HUES64 (cell line): ENCODE measurements at regions not wholly inside any gene's neighbourhood (a gene's known extent, or its start where the extent isn't known, plus 50 kb on each side); places are given as distances from the start of the nearest gene placed in this dataset.
"Not testable (repeated sequence)": the region's sequence is repeated elsewhere in the genome, so short reads cannot be mapped to it uniquely, and the experiment has no call there.

ENCODE experiments used
- H3K27ac ChIP-seq: 2 replicates; pipeline ENCODE4 v1.7.0; 2013; ENCODE audit warnings: low read depth, low read length, inconsistent platforms
- H3K27me3 ChIP-seq: 2 replicates; pipeline ENCODE4 v1.6.1; 2013; ENCODE audit warnings: mild to moderate bottlenecking, low read length; ENCODE audit not compliant: insufficient read depth
- H3K36me3 ChIP-seq: 2 replicates; pipeline ENCODE4 v1.6.1; 2013; ENCODE audit warnings: mild to moderate bottlenecking, low read length; ENCODE audit not compliant: insufficient read depth
- H3K4me1 ChIP-seq: 2 replicates; pipeline ENCODE4 v1.6.1; 2013; ENCODE audit warnings: mild to moderate bottlenecking, low read length, moderate library complexity; ENCODE audit not compliant: insufficient read depth
- H3K4me3 ChIP-seq: 2 replicates; pipeline ENCODE4 v1.5.1; 2013; ENCODE audit warnings: mild to moderate bottlenecking, low read length, moderate library complexity
- H3K9ac ChIP-seq: 2 replicates; pipeline ENCODE4 v1.6.1; 2013; ENCODE audit warnings: mild to moderate bottlenecking, low read depth, low read length
- H3K9me3 ChIP-seq: 2 replicates; pipeline ENCODE4 v1.6.1; 2013; ENCODE audit warnings: low read depth, low read length; ENCODE audit not compliant: insufficient read depth
- WGBS: fragments of 150-250, 120-280 bp; methylation state at CpG from one replicate; pipeline ENCODE4 v1.1.7; 2013; ENCODE audit warnings: missing lambda C conversion rate; 5-methylcytosine and 5-hydroxymethylcytosine counted together

GRCh38 chr20:53672484-53673129, 79.0 kb upstream of the ZNF217 start:
- H3K36me3 ChIP-seq, result no peaks in the 10 kb centered on the region
- H3K9ac ChIP-seq, result no peak overlapping the region
- no peak overlapping the region for H3K4me3 ChIP-seq
- WGBS, result 94% methylated on average over 8 of the region's 10 CpGs
- no peaks in the 10 kb centered on the region for H3K27me3 ChIP-seq
- H3K27ac ChIP-seq, result no peak overlapping the region
- no peaks in the 10 kb centered on the region for H3K9me3 ChIP-seq
- H3K4me1 ChIP-seq, result peaks cover 5% of the 10 kb centered on the region; the same call in 1 of the 2 replicates

GRCh38 chr20:53671370-53671769, 77.7 kb upstream of the ZNF217 start:
- no peaks in the 10 kb centered on the region for H3K36me3 ChIP-seq
- no peaks in the 10 kb centered on the region for H3K27me3 ChIP-seq
- WGBS, result 95% methylated on average over 2 of the region's 2 CpGs
- H3K9me3 ChIP-seq, result no peaks in the 10 kb centered on the region
- no peak overlapping the region for H3K4me3 ChIP-seq
- no peaks in the 10 kb centered on the region for H3K4me1 ChIP-seq
- H3K27ac ChIP-seq, result no peak overlapping the region
- H3K9ac ChIP-seq, result no peak overlapping the region

GRCh38 chr20:53669517-53670313, 76.1 kb upstream of the ZNF217 start:
- H3K4me1 ChIP-seq, H3K27ac ChIP-seq, H3K36me3 ChIP-seq, H3K4me3 ChIP-seq, H3K27me3 ChIP-seq, H3K9me3 ChIP-seq, H3K9ac ChIP-seq: not testable (repeated sequence)
- WGBS, result 94% methylated on average over 16 of the region's 16 CpGs

- Histone ChIP-seq H3K4me1 (no peaks in the 10 kb centered on the region), H3K36me3 (no peaks in the 10 kb centered on the region), H3K27ac (no peak overlapping the region), H3K9ac (no peak overlapping the region), H3K9me3 (no peaks in the 10 kb centered on the region), H3K4me3 (no peak overlapping the region), H3K27me3 (no peaks in the 10 kb centered on the region)
- WGBS, result 90% methylated on average over 9 of the region's 9 CpGs
Measured at GRCh38 chr20:53668992-53669391, 75.4 kb upstream of the ZNF217 start.

- Histone ChIP-seq H3K9ac (no peak overlapping the region), H3K4me1 (peaks cover 2% of the 10 kb centered on the region), H3K27ac (no peak overlapping the region), H3K4me3 (no peak overlapping the region), H3K27me3 (no peaks in the 10 kb centered on the region), H3K36me3 (no peaks in the 10 kb centered on the region), H3K9me3 (no peaks in the 10 kb centered on the region)
- WGBS, result 95% methylated on average over 6 of the region's 6 CpGs
Measured at GRCh38 chr20:53666144-53666543, 72.5 kb upstream of the ZNF217 start.

- H3K9ac ChIP-seq, result no peak overlapping the region
- no peaks in the 10 kb centered on the region for H3K27me3 ChIP-seq
- WGBS, result 96% methylated on average over 4 of the region's 4 CpGs
- no peaks in the 10 kb centered on the region for H3K9me3 ChIP-seq
- no peak overlapping the region for H3K4me3 ChIP-seq
- no peak overlapping the region for H3K27ac ChIP-seq
- H3K36me3 ChIP-seq, result no peaks in the 10 kb centered on the region
- peaks cover 12% of the 10 kb centered on the region for H3K4me1 ChIP-seq
Measured at GRCh38 chr20:53664121-53664520, 70.5 kb upstream of the ZNF217 start.

GRCh38 chr20:53663521-53663920, 69.9 kb upstream of the ZNF217 start:
- WGBS, result 91% methylated on average over 5 of the region's 5 CpGs

GRCh38 chr20:53662595-53662994, 69.0 kb upstream of the ZNF217 start:
- peaks cover 23% of the 10 kb centered on the region for H3K4me1 ChIP-seq
- H3K9me3 ChIP-seq, result no peaks in the 10 kb centered on the region
- H3K9ac ChIP-seq, result no peak overlapping the region
- no peaks in the 10 kb centered on the region for H3K27me3 ChIP-seq
- 86% methylated on average over 3 of the region's 3 CpGs for WGBS
- no peaks in the 10 kb centered on the region for H3K36me3 ChIP-seq
- no peak overlapping the region for H3K4me3 ChIP-seq
- no peak overlapping the region for H3K27ac ChIP-seq

More at GRCh38 chr20:53663521-53663920, 69.9 kb upstream of the ZNF217 start:
- not testable (repeated sequence) for H3K4me3 ChIP-seq, H3K9ac ChIP-seq, H3K27ac ChIP-seq, H3K9me3 ChIP-seq, H3K36me3 ChIP-seq, H3K27me3 ChIP-seq
- H3K4me1 ChIP-seq, result peaks cover 16% of the 10 kb centered on the region

GRCh38 chr20:53660947-53661381, 67.3 kb upstream of the ZNF217 start:
- H3K4me3 ChIP-seq, result no peak overlapping the region
- peaks cover 31% of the 10 kb centered on the region for H3K4me1 ChIP-seq
- 73% methylated on average over 6 of the region's 6 CpGs for WGBS
- no peaks in the 10 kb centered on the region for H3K27me3 ChIP-seq
- H3K36me3 ChIP-seq, result no peaks in the 10 kb centered on the region
- no peak overlapping the region for H3K9ac ChIP-seq
- no peak overlapping the region for H3K27ac ChIP-seq
- H3K9me3 ChIP-seq, result no peaks in the 10 kb centered on the region

GRCh38 chr20:53660078-53660909, 66.7 kb upstream of the ZNF217 start:
- Histone ChIP-seq H3K27ac (no peak overlapping the region), H3K27me3 (no peaks in the 10 kb centered on the region), H3K9ac (no peak overlapping the region; the same call in 1 of the 2 replicates), H3K36me3 (no peaks in the 10 kb centered on the region), H3K9me3 (no peaks in the 10 kb centered on the region), H3K4me3 (no peak overlapping the region), H3K4me1 (peaks cover 31% of the 10 kb centered on the region)
- WGBS, result 87% methylated on average over 38 of the region's 38 CpGs

- Histone ChIP-seq H3K9ac (no peak overlapping the region), H3K27me3 (no peaks in the 10 kb centered on the region), H3K27ac (no peak overlapping the region)
Measured at GRCh38 chr20:53658973-53659372, 65.3 kb upstream of the ZNF217 start.

More at GRCh38 chr20:53658973-53659372, 65.3 kb upstream of the ZNF217 start:
- WGBS, result 94% methylated on average over 9 of the region's 11 CpGs
- Histone ChIP-seq H3K4me1 (peaks cover 31% of the 10 kb centered on the region), H3K4me3 (no peak overlapping the region), H3K36me3 (no peaks in the 10 kb centered on the region), H3K9me3 (no peaks in the 10 kb centered on the region)
